ENCODE measurements at regions not wholly inside any gene's neighbourhood (a gene's known extent, or its start where the extent isn't known, plus 50 kb on each side); places are given as distances from the start of the nearest gene placed in this dataset.

DNA sequence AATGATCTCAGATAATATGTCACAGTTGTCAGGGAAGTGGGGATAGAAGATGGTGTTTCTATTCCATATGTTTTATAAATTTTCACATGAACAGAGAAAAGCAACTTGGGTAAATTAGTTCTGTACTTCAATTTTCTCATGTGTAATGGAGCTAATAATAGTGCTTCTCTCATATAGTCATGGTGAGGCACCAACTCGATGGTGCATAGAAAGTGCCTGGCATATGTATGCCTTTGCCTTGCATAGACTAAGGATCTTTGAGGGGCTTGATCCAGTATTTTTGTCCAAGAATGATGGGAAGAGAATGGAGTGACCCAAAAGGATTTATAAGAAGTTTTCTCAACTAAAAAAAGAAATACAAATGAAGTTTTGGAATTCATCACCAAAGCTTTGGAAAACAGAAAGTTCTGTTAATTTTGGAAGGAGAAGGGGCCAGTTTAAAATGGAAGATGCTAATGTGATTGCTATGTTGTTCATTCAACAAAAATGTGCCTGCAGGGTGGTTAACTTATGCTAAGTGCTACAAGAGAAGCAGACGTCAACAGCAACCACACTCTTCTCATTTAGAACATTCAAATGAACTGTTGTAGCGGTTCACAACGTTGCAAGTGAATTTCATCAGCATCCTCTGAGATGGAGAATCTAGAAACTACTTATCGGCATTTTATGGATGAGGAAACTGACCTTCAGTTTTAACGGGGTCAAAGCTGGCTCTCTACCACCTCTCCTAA is 86.1 kb downstream of the RTP4 start:
- no peak overlapping the region for H3K4me3 ChIP-seq (ENCODE audit: low read length in 2 of 2)
- H3K4me1 ChIP-seq (ENCODE audit: control insufficient read depth in 1 of 2, insufficient read depth in 2 of 2, low read length in 2 of 2), result peaks cover 0 to 12% of the 10 kb centered on the region in 2 donors
- DNase-seq, result no peak
- no peak overlapping the region for H3K27ac ChIP-seq (ENCODE audit: low read depth in 1 of 2, low read length in 2 of 2)
- no peaks in the 10 kb centered on the region for H3K27me3 ChIP-seq (ENCODE audit: control insufficient read depth in 1 of 2, insufficient read depth in 2 of 2, low read length in 1 of 2)
- intact Hi-C loops (cut with DNase I), result no loop called here
- no peaks in the 10 kb centered on the region for H3K36me3 ChIP-seq (ENCODE audit: control insufficient read depth in 1 of 2, insufficient read depth in 2 of 2, low read length in 1 of 2)
- H3K9me3 ChIP-seq (ENCODE audit: control insufficient read depth, low read length), result no peaks in the 10 kb centered on the region
- WGBS, 2 donors, result 51 to 53% methylated on average over 6 of the region's 6 CpGs
- no peak for ATAC-seq (ENCODE audit: low FRiP score)

DNA sequence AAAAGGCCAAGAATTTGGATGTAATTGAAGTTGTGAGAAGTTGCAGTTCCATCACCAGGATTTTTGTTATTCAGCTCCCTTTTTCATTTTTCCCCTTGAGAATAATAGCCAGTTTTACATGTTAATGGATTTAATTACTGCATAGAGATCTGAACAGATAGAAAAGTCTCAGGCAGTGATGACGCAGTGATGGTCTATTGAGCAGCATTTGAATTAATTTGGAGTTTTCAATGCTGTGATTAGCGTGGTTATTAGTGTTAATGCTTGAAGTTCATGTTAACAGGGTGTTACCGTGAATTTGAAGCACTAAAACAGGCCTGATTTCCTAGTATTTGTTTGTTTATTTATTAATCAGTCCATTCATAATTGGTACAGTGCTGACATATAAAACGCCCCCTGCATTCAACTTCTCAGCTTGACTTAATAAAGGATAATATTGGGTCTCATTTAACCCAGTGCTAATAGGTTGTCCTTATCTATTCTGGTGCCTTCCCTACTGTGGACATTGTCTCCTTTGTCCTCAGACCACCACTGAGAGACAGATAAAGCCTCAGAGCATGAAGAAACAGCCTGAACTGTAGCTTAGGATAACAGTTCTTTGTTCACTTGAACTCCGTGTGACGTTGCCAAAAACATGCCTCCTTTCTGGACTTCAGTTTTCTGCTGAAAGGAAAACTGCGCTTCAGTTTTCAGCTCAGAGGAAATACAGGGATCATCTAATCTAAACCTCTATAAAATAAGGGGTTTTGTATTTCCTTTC is 82.4 kb downstream of the RTP4 start:
- no peak for ATAC-seq (ENCODE audit: low FRiP score)
- no peak overlapping the region for H3K4me3 ChIP-seq (ENCODE audit: low read length in 2 of 2)
- H3K27me3 ChIP-seq (ENCODE audit: control insufficient read depth in 1 of 2, insufficient read depth in 2 of 2, low read length in 1 of 2), result no peaks in the 10 kb centered on the region
- DNase-seq, result no peak
- 63 to 65% methylated on average over 7 of the region's 7 CpGs for WGBS, 2 donors
- no peaks in the 10 kb centered on the region for H3K36me3 ChIP-seq (ENCODE audit: control insufficient read depth in 1 of 2, insufficient read depth in 2 of 2, low read length in 1 of 2)
- H3K9me3 ChIP-seq (ENCODE audit: control insufficient read depth, low read length), result no peaks in the 10 kb centered on the region
- no peak overlapping the region for H3K27ac ChIP-seq (ENCODE audit: low read depth in 1 of 2, low read length in 2 of 2)
- H3K4me1 ChIP-seq (ENCODE audit: control insufficient read depth in 1 of 2, insufficient read depth in 2 of 2, low read length in 2 of 2), result peaks cover 0 to 9% of the 10 kb centered on the region in 2 donors
- intact Hi-C loops (cut with DNase I), result no loop called here

DNA sequence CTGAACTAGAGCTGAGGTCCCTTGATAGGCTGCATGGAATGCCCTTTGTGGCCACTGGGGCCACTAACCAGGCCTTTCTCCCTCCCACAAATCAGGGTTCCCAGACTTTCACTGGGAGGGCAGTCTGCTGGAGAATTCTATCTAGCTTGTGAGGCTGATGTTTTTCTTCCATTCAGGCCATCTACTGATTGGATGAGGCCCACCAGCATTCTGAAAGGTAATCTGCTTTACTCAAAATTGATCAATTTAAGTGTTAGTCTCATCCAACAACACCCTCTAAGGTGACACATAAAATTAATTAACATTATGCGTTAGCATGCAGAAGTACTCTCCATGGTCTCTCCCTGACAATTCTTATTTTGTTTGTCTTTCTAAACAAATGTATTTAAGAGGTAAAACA is 80.5 kb downstream of the RTP4 start:
- no peaks in the 10 kb centered on the region for H3K4me1 ChIP-seq (ENCODE audit: control insufficient read depth in 1 of 2, insufficient read depth in 2 of 2, low read length in 2 of 2)
- H3K9me3 ChIP-seq (ENCODE audit: control insufficient read depth, low read length), result no peaks in the 10 kb centered on the region
- no peaks in the 10 kb centered on the region for H3K36me3 ChIP-seq (ENCODE audit: control insufficient read depth in 1 of 2, insufficient read depth in 2 of 2, low read length in 1 of 2)
- intact Hi-C loops (cut with DNase I), result no loop called here
- H3K27me3 ChIP-seq (ENCODE audit: control insufficient read depth in 1 of 2, insufficient read depth in 2 of 2, low read length in 1 of 2), result no peaks in the 10 kb centered on the region
- 92 to 96% methylated on average over 1 of the region's 1 CpG for WGBS, 2 donors
- no peak overlapping the region for H3K4me3 ChIP-seq (ENCODE audit: low read length in 2 of 2)
- ATAC-seq (ENCODE audit: low FRiP score) (no peak), DNase-seq (no peak)
- no peak overlapping the region for H3K27ac ChIP-seq (ENCODE audit: low read depth in 1 of 2, low read length in 2 of 2)

DNA sequence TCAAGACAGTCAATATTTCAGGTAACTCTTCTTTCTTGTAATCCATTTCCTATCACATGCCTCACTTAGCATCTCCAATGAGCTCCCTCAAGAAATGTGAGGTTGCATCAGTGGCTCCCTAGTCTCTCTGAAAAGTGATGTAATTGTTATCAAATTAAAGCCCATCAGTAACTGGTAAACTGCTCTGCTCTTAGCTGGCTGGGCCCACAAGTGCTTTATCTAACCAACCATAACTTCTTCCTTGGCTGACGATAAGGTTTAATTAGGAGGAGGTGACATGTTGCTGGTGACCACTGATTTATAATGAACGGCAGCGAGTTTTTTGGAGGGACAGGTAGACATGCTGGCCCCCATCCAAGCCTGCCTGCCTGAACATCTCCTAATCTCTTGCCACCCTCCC is 79.6 kb downstream of the RTP4 start:
- intact Hi-C loops (cut with DNase I), result no loop called here
- H3K27ac ChIP-seq (ENCODE audit: low read depth in 1 of 2, low read length in 2 of 2), result no peak overlapping the region
- 94 to 99% methylated on average over 3 of the region's 3 CpGs for whole genome bisulfite sequencing, 2 donors
- ATAC-seq (ENCODE audit: low FRiP score), result no peak
- H3K27me3 ChIP-seq (ENCODE audit: control insufficient read depth in 1 of 2, insufficient read depth in 2 of 2, low read length in 1 of 2), result no peaks in the 10 kb centered on the region
- H3K9me3 ChIP-seq (ENCODE audit: control insufficient read depth, low read length), result no peaks in the 10 kb centered on the region
- no peaks in the 10 kb centered on the region for H3K36me3 ChIP-seq (ENCODE audit: control insufficient read depth in 1 of 2, insufficient read depth in 2 of 2, low read length in 1 of 2)
- H3K4me3 ChIP-seq (ENCODE audit: low read length in 2 of 2), result no peak overlapping the region
- no peaks in the 10 kb centered on the region for H3K4me1 ChIP-seq (ENCODE audit: control insufficient read depth in 1 of 2, insufficient read depth in 2 of 2, low read length in 2 of 2)
- DNase-seq, result no peak

DNA sequence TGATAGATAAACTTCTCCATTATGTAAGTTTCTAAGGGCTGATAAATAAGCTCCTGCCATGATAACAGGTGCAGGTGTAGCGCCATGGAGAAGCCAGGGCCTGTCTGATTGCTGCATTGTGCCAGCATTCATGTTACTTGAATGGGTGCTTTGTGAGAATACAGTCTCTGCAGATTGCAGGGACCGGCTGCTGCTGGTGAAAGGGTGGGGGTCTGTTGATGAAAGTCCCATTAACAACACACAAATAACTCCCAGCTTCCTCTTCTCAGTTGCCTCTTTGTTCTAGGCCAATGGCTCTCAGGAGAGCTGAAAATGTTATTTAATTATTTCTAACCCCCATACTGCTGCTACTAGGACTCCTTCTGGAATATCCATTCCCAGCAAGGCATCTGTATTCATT is 77.2 kb downstream of the RTP4 start:
- Histone ChIP-seq H3K36me3 (ENCODE audit: control insufficient read depth in 1 of 2, insufficient read depth in 2 of 2, low read length in 1 of 2) (no peaks in the 10 kb centered on the region), H3K27ac (ENCODE audit: low read depth in 1 of 2, low read length in 2 of 2) (no peak overlapping the region), H3K4me1 (ENCODE audit: control insufficient read depth in 1 of 2, insufficient read depth in 2 of 2, low read length in 2 of 2) (no peaks in the 10 kb centered on the region), H3K9me3 (ENCODE audit: control insufficient read depth, low read length) (no peaks in the 10 kb centered on the region), H3K4me3 (ENCODE audit: low read length in 2 of 2) (no peak overlapping the region), H3K27me3 (ENCODE audit: control insufficient read depth in 1 of 2, insufficient read depth in 2 of 2, low read length in 1 of 2) (no peaks in the 10 kb centered on the region)
- intact Hi-C loops (cut with DNase I), result no loop called here
- no peak for DNase-seq
- WGBS, 2 donors, result 93 to 96% methylated on average over 2 of the region's 2 CpGs
- ATAC-seq (ENCODE audit: low FRiP score), result no peak

DNA sequence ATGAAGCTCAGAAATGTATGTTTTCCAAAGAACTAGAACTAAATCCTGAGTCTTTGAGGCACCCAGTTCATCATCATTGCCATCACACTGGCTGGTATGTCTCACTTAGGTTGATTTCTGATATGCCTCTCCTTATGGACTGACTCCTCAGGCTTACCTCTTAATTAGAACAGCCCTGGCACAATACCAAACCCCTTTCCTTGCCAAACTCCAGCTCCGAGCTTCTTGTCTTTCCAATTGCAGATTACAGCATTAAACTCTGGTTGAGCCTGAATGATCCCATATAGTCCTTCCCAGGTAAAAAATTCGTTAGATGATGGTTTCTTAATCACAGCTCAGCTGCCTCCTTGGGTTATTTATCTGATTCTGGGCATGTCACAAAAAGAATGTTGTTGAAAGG is 66.3 kb downstream of the RTP4 start:
- Histone ChIP-seq H3K9me3 (ENCODE audit: control insufficient read depth, low read length) (peaks cover 5% of the 10 kb centered on the region), H3K36me3 (ENCODE audit: control insufficient read depth in 1 of 2, insufficient read depth in 2 of 2, low read length in 1 of 2) (no peaks in the 10 kb centered on the region), H3K27me3 (ENCODE audit: control insufficient read depth in 1 of 2, insufficient read depth in 2 of 2, low read length in 1 of 2) (no peaks in the 10 kb centered on the region), H3K4me1 (ENCODE audit: control insufficient read depth in 1 of 2, insufficient read depth in 2 of 2, low read length in 2 of 2) (no peaks in the 10 kb centered on the region), H3K4me3 (ENCODE audit: low read length in 2 of 2) (no peak overlapping the region), H3K27ac (ENCODE audit: low read depth in 1 of 2, low read length in 2 of 2) (no peak overlapping the region)
- no peak for ATAC-seq (ENCODE audit: low FRiP score)
- 43% methylated on average over 2 of the region's 2 CpGs for WGBS, 2 donors
- DNase-seq, result no peak
- intact Hi-C loops (cut with DNase I), result no loop called here

DNA sequence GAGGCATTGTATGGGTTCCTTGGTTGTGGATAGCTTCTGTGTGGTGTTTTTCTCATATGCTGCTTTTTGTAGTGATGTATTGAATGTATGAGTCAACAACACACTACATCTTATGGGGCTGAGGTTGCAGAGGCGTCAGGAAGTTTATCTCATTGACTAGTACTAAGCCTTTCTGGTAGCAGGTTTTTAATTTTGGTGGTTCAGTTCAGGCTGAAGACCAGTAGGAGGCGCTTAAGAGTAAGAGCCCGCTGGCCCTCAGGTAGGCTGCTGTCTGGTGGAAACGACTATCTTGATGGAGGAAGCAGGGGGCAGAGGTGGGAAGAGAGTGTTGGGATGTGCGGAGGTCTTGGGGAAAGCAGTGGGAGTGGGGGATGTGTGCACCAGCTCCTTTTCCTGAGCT is 62.4 kb downstream of the RTP4 start:
- Histone ChIP-seq H3K27me3 (ENCODE audit: control insufficient read depth in 1 of 2, insufficient read depth in 2 of 2, low read length in 1 of 2) (no peaks in the 10 kb centered on the region), H3K4me3 (ENCODE audit: low read length in 2 of 2) (no peak overlapping the region), H3K4me1 (ENCODE audit: control insufficient read depth in 1 of 2, insufficient read depth in 2 of 2, low read length in 2 of 2) (no peaks in the 10 kb centered on the region), H3K9me3 (ENCODE audit: control insufficient read depth, low read length) (peaks cover under 1% of the 10 kb centered on the region), H3K36me3 (ENCODE audit: control insufficient read depth in 1 of 2, insufficient read depth in 2 of 2, low read length in 1 of 2) (no peaks in the 10 kb centered on the region), H3K27ac (ENCODE audit: low read depth in 1 of 2, low read length in 2 of 2) (no peak overlapping the region)
- no peak for ATAC-seq (ENCODE audit: low FRiP score)
- 59 to 65% methylated on average over 5 of the region's 5 CpGs for WGBS, 2 donors
- no peak for DNase-seq
- intact Hi-C loops (cut with DNase I), result no loop called here

Measured in aorta (tissue), 5 donors.